SK-N-SH (cell line): ENCODE measurements at regions not wholly inside any gene's neighbourhood (a gene's known extent, or its start where the extent isn't known, plus 50 kb on each side); places are given as distances from the start of the nearest gene placed in this dataset.

ENCODE experiments used
- CTCF ChIA-PET: fragments of 300-600, 350-600 bp; formaldehyde crosslinking; extraction: SDS; loops from one replicate; lab custom pipeline; 2021; lab: Yijun Ruan, JAX
- POLR2A ChIA-PET: fragments of 350-600 bp; sonication (Branson Sonifier 250); formaldehyde crosslinking; extraction: SDS; loops from one replicate; lab custom pipeline; 2020; ENCODE audit warnings: antibody characterized with exemption, inconsistent platforms; lab: Yijun Ruan, JAX
- DNase-seq: peaks from one replicate; pipeline ENCODE4 v3.0.0; 2012
- H2AFZ ChIP-seq: fragments of 200-600 bp; sonication (generic); 2 replicates; pipeline ENCODE4 v1.8.1; 2016; ENCODE audit warnings: antibody characterized with exemption, mild to moderate bottlenecking, low read depth
- H3F3A ChIP-seq: fragments of 200-600 bp; sonication (generic); replicated peaks from 2 replicates; pipeline ENCODE3; 2016; ENCODE audit warnings: antibody characterized with exemption, mild to moderate bottlenecking; ENCODE audit not compliant: insufficient read depth
- H3K27ac ChIP-seq, 2 experiments: fragments of 200-500 bp in 1 of 2; fragments of 200-600 bp in 1 of 2; sonication (Bioruptor generic) in 1 of 2; sonication (generic), shearing (Covaris generic) in 1 of 2; 2 replicates each; pipeline versions ENCODE4 v1.5.1 to v1.6.1; 2014 to 2016; ENCODE audit warnings: low read depth in 2 of 2, inconsistent platforms in 1 of 2, low read length in 1 of 2, mild to moderate bottlenecking in 1 of 2, mixed read lengths in 1 of 2
- H3K27me3 ChIP-seq: fragments of 200-600 bp; sonication (generic), shearing (Covaris generic); 2 replicates; pipeline ENCODE4 v1.6.1; 2016; ENCODE audit warnings: mixed run types; ENCODE audit not compliant: insufficient read depth
- H3K36me3 ChIP-seq, 2 experiments: fragments of 200-500 bp in 1 of 2; fragments of 200-600 bp in 1 of 2; sonication (Bioruptor generic) in 1 of 2; sonication (generic) in 1 of 2; replicated peaks in 1 of 2; 2 replicates each; pipeline versions ENCODE3 to v1.5.1; 2014 to 2016; ENCODE audit warnings: low read length in 1 of 2, mild to moderate bottlenecking in 1 of 2; ENCODE audit not compliant: insufficient read depth in 2 of 2, control insufficient read depth in 1 of 2
- H3K4me1 ChIP-seq, 2 experiments: fragments of 200-500 bp in 1 of 2; fragments of 200-600 bp in 1 of 2; sonication (Bioruptor generic) in 1 of 2; sonication (generic), shearing (Covaris generic) in 1 of 2; 2 replicates each; pipeline versions ENCODE4 v1.5.1 to v1.6.1; 2014 to 2016; ENCODE audit warnings: low read depth in 1 of 2, low read length in 1 of 2, mixed run types in 1 of 2; ENCODE audit not compliant: insufficient read depth in 2 of 2, control insufficient read depth in 1 of 2
- H3K4me2 ChIP-seq: fragments of 200-600 bp; sonication (generic), shearing (Covaris generic); 2 replicates; pipeline ENCODE4 v1.6.1; 2017; ENCODE audit warnings: mixed run types
- H3K4me3 ChIP-seq, 2 experiments: fragments of 200-500 bp in 1 of 2; fragments of 200-600 bp in 1 of 2; sonication (Bioruptor generic) in 1 of 2; sonication (generic), shearing (Covaris generic) in 1 of 2; 2 replicates each; pipeline versions ENCODE4 v1.5.1 to v1.8.1; 2014 to 2016; ENCODE audit warnings: low read depth in 2 of 2, inconsistent platforms in 1 of 2, low read length in 1 of 2, mild to moderate bottlenecking in 1 of 2, mixed read lengths in 1 of 2, moderate library complexity in 1 of 2
- H3K79me2 ChIP-seq: fragments of 200-600 bp; sonication (generic); 2 replicates; pipeline ENCODE4 v1.8.1; 2017; ENCODE audit warnings: mild to moderate bottlenecking; ENCODE audit not compliant: insufficient read depth
- H3K9ac ChIP-seq: fragments of 200-600 bp; sonication (generic); 2 replicates; pipeline ENCODE4 v1.6.1; 2017; ENCODE audit warnings: mixed run types
- H3K9me2 ChIP-seq: fragments of 200-600 bp; sonication (generic); 2 replicates; pipeline ENCODE4 v1.6.1; 2017; ENCODE audit warnings: mixed run types
- H3K9me3 ChIP-seq: fragments of 200-600 bp; sonication (generic); 2 replicates; pipeline ENCODE4 v1.6.1; 2017; ENCODE audit warnings: mixed run types, mild to moderate bottlenecking, moderate library complexity
- H4K20me1 ChIP-seq: fragments of 200-600 bp; sonication (generic); 2 replicates; pipeline ENCODE4 v1.6.1; 2017; ENCODE audit warnings: mild to moderate bottlenecking, mixed run types; ENCODE audit not compliant: insufficient read depth
- EP300 ChIP-seq, 2 experiments: IDR thresholded peaks; 2 replicates each; pipeline versions ENCODE4 v1.4.0 to v1.6.1; 2012; ENCODE audit warnings: borderline replicate concordance in 1 of 2, low read depth in 1 of 2, low read length in 1 of 2
- EZH2phosphoT487 ChIP-seq: fragments of 200-600 bp; sonication (generic); IDR thresholded peaks from 2 replicates; pipeline ENCODE4 v1.6.1; 2017; ENCODE audit warnings: low read depth, mixed run types, mild to moderate bottlenecking, antibody characterized with exemption, moderate library complexity, borderline replicate concordance
- FOSL2 ChIP-seq: IDR thresholded peaks from 2 replicates; pipeline ENCODE4 v1.4.0; 2012; ENCODE audit warnings: low read depth, mild to moderate bottlenecking, moderate library complexity, borderline replicate concordance
- FOXJ3 ChIP-seq: sonication (generic); formaldehyde crosslinking; IDR thresholded peaks from 2 replicates; pipeline ENCODE4 v1.5.1; 2020; ENCODE audit warnings: mild to moderate bottlenecking, missing genetic modification reagents
- FOXM1 ChIP-seq: IDR thresholded peaks from 2 replicates; pipeline ENCODE4 v1.4.0; 2012; ENCODE audit warnings: low read depth, mild to moderate bottlenecking
- IRF3 ChIP-seq: fragments of 150-350 bp; IDR thresholded peaks from 2 replicates; pipeline ENCODE4 v1.6.1; 2016; ENCODE audit warnings: mild to moderate bottlenecking, low read depth, low read length
- JUND ChIP-seq: IDR thresholded peaks from 2 replicates; pipeline ENCODE4 v1.4.0; 2012
- MEF2A ChIP-seq: IDR thresholded peaks from 2 replicates; pipeline ENCODE4 v1.4.0; 2012; ENCODE audit warnings: low read depth, borderline replicate concordance
- MXI1 ChIP-seq: IDR thresholded peaks from 2 replicates; pipeline ENCODE4 v1.6.1; 2012; ENCODE audit warnings: mild to moderate bottlenecking, low read depth, low read length, improper control_type of control experiment
- NFIC ChIP-seq: IDR thresholded peaks from 2 replicates; pipeline ENCODE4 v1.4.0; 2012; ENCODE audit warnings: borderline replicate concordance
- POLR2AphosphoS5 ChIP-seq: IDR thresholded peaks from 2 replicates; pipeline ENCODE4 v1.6.1; 2012; ENCODE audit warnings: low read depth, low read length
- RFX5 ChIP-seq: IDR thresholded peaks from 2 replicates; pipeline ENCODE4 v1.6.1; 2012; ENCODE audit warnings: mild to moderate bottlenecking, improper control_type of control experiment, low read length
- RXRA ChIP-seq: IDR thresholded peaks from 2 replicates; pipeline ENCODE4 v1.4.0; 2012; ENCODE audit warnings: low read depth, mild to moderate bottlenecking, borderline replicate concordance
- SMC3 ChIP-seq: IDR thresholded peaks from 2 replicates; pipeline ENCODE4 v1.6.1; 2012; ENCODE audit warnings: low read depth, low read length, improper control_type of control experiment
- TAF1 ChIP-seq: IDR thresholded peaks from 2 replicates; pipeline ENCODE4 v1.6.1; 2012; ENCODE audit warnings: low read depth, mild to moderate bottlenecking, low read length, moderate library complexity, borderline replicate concordance
- TCF12 ChIP-seq: IDR thresholded peaks from 2 replicates; pipeline ENCODE4 v1.4.0; 2012
- TEAD4 ChIP-seq: IDR thresholded peaks from 2 replicates; pipeline ENCODE4 v1.4.0; 2012; ENCODE audit warnings: mild to moderate bottlenecking, borderline replicate concordance; ENCODE audit not compliant: insufficient read depth
- USF1 ChIP-seq: IDR thresholded peaks from 2 replicates; pipeline ENCODE4 v1.4.0; 2012; ENCODE audit warnings: low read depth, borderline replicate concordance
- USF2 ChIP-seq: fragments of 150-350 bp; IDR thresholded peaks from 2 replicates; pipeline ENCODE4 v1.6.1; 2017; ENCODE audit warnings: antibody characterized with exemption, low read length, low read depth, borderline replicate concordance
- ZBTB33 ChIP-seq: IDR thresholded peaks from 2 replicates; pipeline ENCODE4 v1.4.0; 2012; ENCODE audit warnings: low read depth, borderline replicate concordance
- WGBS: methylation state at CpG from one replicate; pipeline ENCODE4 v1.1.6; 2017; ENCODE audit warnings: low lambda C conversion rate; 5-methylcytosine and 5-hydroxymethylcytosine counted together

- H3F3A ChIP-seq, result no peaks in the 10 kb centered on the region
- H3K4me3 ChIP-seq, result no peak overlapping the region
- DNase-seq, result no peak
- H3K27ac ChIP-seq, result no peak overlapping the region
- no peak overlapping the region for H3K4me2 ChIP-seq
- no peak overlapping the region for H3K9ac ChIP-seq
- CTCF ChIA-PET, result no interaction called here
- TF ChIP-seq RFX5 (no peak), MEF2A (no peak), ZBTB33 (no peak), TCF12 (no peak)
- no peak overlapping the region for H2AFZ ChIP-seq
- no peaks in the 10 kb centered on the region for H3K9me2 ChIP-seq
- no peaks in the 10 kb centered on the region for H4K20me1 ChIP-seq
- H3K27me3 ChIP-seq, result no peaks in the 10 kb centered on the region
- H3K4me1 ChIP-seq, result peaks cover 0 to 7% of the 10 kb centered on the region in 2 experiments; a peak in 1 of 4 replicates
- H3K79me2 ChIP-seq, result no peaks in the 10 kb centered on the region
- WGBS, result 83% methylated on average over 6 of the region's 6 CpGs
- POLR2A ChIA-PET, result no interaction called here
- no peaks in the 10 kb centered on the region for H3K9me3 ChIP-seq
- no peaks in the 10 kb centered on the region for H3K36me3 ChIP-seq
Observed at GRCh38 chr6:134848076-134848475, 101.8 kb downstream of the ALDH8A1 start.

GRCh38 chr6:134846865-134847264, 103.0 kb downstream of the ALDH8A1 start:
- no peak overlapping the region for H3K9ac ChIP-seq
- H3K36me3 ChIP-seq, result no peaks in the 10 kb centered on the region
- DNase-seq, result no peak
- H3K9me3 ChIP-seq, result no peaks in the 10 kb centered on the region
- WGBS, result 59% methylated on average over 3 of the region's 3 CpGs
- H3K9me2 ChIP-seq, result no peaks in the 10 kb centered on the region
- H3K27me3 ChIP-seq, result no peaks in the 10 kb centered on the region
- no peak overlapping the region for H3K4me2 ChIP-seq
- no peak overlapping the region for H2AFZ ChIP-seq
- CTCF ChIA-PET, result no interaction called here
- H4K20me1 ChIP-seq, result no peaks in the 10 kb centered on the region
- H3K27ac ChIP-seq, result no peak overlapping the region
- H3K79me2 ChIP-seq, result no peaks in the 10 kb centered on the region
- POLR2A ChIA-PET, result no interaction called here
- no peaks in the 10 kb centered on the region for H3F3A ChIP-seq
- no peak overlapping the region for H3K4me3 ChIP-seq
- peaks cover 0 to 7% of the 10 kb centered on the region in 2 experiments; a peak in 1 of 4 replicates for H3K4me1 ChIP-seq
- no peak for TF ChIP-seq FOXM1
- TF ChIP-seq USF2, result no peak
- TF ChIP-seq FOSL2, result no peak
- no peak for TF ChIP-seq NFIC
- TF ChIP-seq POLR2AphosphoS5, result no peak
- TF ChIP-seq RXRA, result no peak
- no peak for TF ChIP-seq TAF1
- no peak for TF ChIP-seq ZBTB33
- TF ChIP-seq USF1, result no peak
- TF ChIP-seq TEAD4, result no peak
- TF ChIP-seq SMC3, result no peak
- no peak for TF ChIP-seq MXI1
- TF ChIP-seq FOXJ3 (CRISPR knock-in tag), result no peak
- no peak for TF ChIP-seq IRF3
- no peak for TF ChIP-seq EZH2phosphoT487
- no peak for TF ChIP-seq JUND
- no peak for TF ChIP-seq EP300 (IDR thresholded peaks at IDR 0.05; ENCODE audit: borderline replicate concordance in 1 of 2, low read depth in 1 of 2, low read length in 1 of 2)
